ENCODE measurements at regions not wholly inside any gene's neighbourhood (a gene's known extent, or its start where the extent isn't known, plus 50 kb on each side); places are given as distances from the start of the nearest gene placed in this dataset.
"Not testable (repeated sequence)": the region's sequence is repeated elsewhere in the genome, so short reads cannot be mapped to it uniquely, and the experiment has no call there.

GRCh38 chr7:115822801-115823200 lies 207.8 kb downstream of the TFEC start:
- Mint-ChIP-seq H3K4me1 (no peaks in the 10 kb centered on the region), H3K4me3 (no peak overlapping the region), H3K27me3 (no peaks in the 10 kb centered on the region), H3K27ac (no peak overlapping the region), H3K9me3 (no peaks in the 10 kb centered on the region), H3K36me3 (no peaks in the 10 kb centered on the region)
- CTCF ChIA-PET: no interaction called here
- DNase-seq: no peak

- Mint-ChIP-seq H3K27ac (no peak overlapping the region), H3K9me3 (no peaks in the 10 kb centered on the region), H3K4me3 (no peak overlapping the region), H3K4me1 (no peaks in the 10 kb centered on the region), H3K27me3 (no peaks in the 10 kb centered on the region), H3K36me3 (no peaks in the 10 kb centered on the region)
- CTCF ChIA-PET: no interaction called here
- no peak for DNase-seq
Measured at GRCh38 chr7:115822380-115822779, 208.2 kb downstream of the TFEC start.

- Mint-ChIP-seq H3K27ac (no peak overlapping the region), H3K4me3 (no peak overlapping the region), H3K9me3 (no peaks in the 10 kb centered on the region), H3K27me3 (no peaks in the 10 kb centered on the region), H3K4me1 (no peaks in the 10 kb centered on the region), H3K36me3 (no peaks in the 10 kb centered on the region)
- CTCF ChIA-PET: no interaction called here
- DNase-seq: no peak
Measured at GRCh38 chr7:115816318-115816974, 214.1 kb downstream of the TFEC start.

DNA sequence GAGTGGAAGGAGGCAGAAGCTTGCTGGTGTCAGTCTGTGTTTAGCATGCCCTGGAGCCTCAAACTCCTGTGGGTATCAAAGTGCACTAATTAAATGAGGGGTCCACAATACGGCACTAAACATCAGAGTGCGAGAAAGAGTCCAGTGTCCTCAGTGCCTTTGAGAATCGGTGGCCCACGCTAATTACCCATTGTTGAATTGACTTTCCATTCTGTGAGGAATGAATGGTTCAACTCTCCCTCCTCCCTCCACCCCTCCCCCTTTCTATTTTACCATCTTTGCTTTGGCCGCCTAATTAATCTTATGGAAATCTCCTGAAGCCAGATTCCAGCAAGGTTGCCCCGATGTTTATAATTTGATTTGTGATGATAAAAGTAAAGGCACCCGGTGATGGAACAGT lies 217.8 kb downstream of the TFEC start:
- CTCF ChIA-PET: no interaction called here
- H3K27me3 Mint-ChIP-seq: no peaks in the 10 kb centered on the region
- H3K36me3 Mint-ChIP-seq: no peaks in the 10 kb centered on the region

GRCh38 chr7:115805458-115805857 lies 225.1 kb downstream of the TFEC start:
- no peak for DNase-seq
- Mint-ChIP-seq H3K4me3 (no peak overlapping the region), H3K4me1 (no peaks in the 10 kb centered on the region), H3K27ac (no peak overlapping the region), H3K9me3 (no peaks in the 10 kb centered on the region), H3K27me3 (no peaks in the 10 kb centered on the region), H3K36me3 (no peaks in the 10 kb centered on the region)
- CTCF ChIA-PET: no interaction called here

More for the DNA sequence above, 217.8 kb downstream of the TFEC start:
- Mint-ChIP-seq H3K4me3 (no peak overlapping the region), H3K9me3 (no peaks in the 10 kb centered on the region), H3K4me1 (no peaks in the 10 kb centered on the region), H3K27ac (no peak overlapping the region)
- no peak for DNase-seq

- Mint-ChIP-seq H3K4me1 (no peaks in the 10 kb centered on the region), H3K27ac (no peak overlapping the region), H3K36me3 (no peaks in the 10 kb centered on the region), H3K9me3 (no peaks in the 10 kb centered on the region), H3K4me3 (no peak overlapping the region), H3K27me3 (no peaks in the 10 kb centered on the region)
- CTCF ChIA-PET: no interaction called here
- DNase-seq: no peak
Measured at GRCh38 chr7:115802415-115802814, 228.1 kb downstream of the TFEC start.

- no peaks in the 10 kb centered on the region for H3K27me3 Mint-ChIP-seq
- H3K4me3 Mint-ChIP-seq: no peak overlapping the region
- no peaks in the 10 kb centered on the region for H3K9me3 Mint-ChIP-seq
- no peak for DNase-seq
- H3K4me1 Mint-ChIP-seq: no peaks in the 10 kb centered on the region
- H3K27ac Mint-ChIP-seq: no peak overlapping the region
- CTCF ChIA-PET: no interaction called here
- no peaks in the 10 kb centered on the region for H3K36me3 Mint-ChIP-seq
Measured at GRCh38 chr7:115799430-115799829, 231.1 kb downstream of the TFEC start.

- Mint-ChIP-seq H3K9me3 (no peaks in the 10 kb centered on the region), H3K36me3 (no peaks in the 10 kb centered on the region), H3K4me3 (no peak overlapping the region), H3K27me3 (no peaks in the 10 kb centered on the region), H3K27ac (no peak overlapping the region), H3K4me1 (no peaks in the 10 kb centered on the region)
- DNase-seq: no peak
- CTCF ChIA-PET: no interaction called here
Measured at GRCh38 chr7:115793958-115794702, 236.4 kb downstream of the TFEC start.

DNA sequence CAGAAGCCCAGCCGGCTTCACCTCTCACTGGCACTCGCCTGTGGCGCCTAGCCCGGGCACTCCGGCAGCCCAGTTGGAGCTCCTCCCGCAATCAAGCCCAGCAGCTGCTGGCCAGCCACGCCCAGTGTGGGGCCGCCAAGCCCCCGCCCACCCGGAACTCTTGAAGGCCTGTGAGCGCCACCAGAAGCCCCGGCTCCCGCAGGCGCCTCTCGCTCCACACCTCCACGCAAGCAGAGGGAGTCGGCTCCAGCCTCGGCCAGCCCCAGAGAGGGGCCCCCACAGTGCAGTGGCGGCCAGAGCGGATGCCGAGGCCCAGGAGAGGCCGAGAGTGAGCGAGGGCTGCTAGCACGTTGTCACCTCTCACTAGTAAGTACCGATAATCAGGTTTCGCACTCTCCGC lies 240.7 kb downstream of the TFEC start:
- CTCF ChIA-PET: no interaction called here
- Mint-ChIP-seq H3K27me3 (no peaks in the 10 kb centered on the region), H3K4me1 (no peaks in the 10 kb centered on the region), H3K36me3 (no peaks in the 10 kb centered on the region), H3K27ac (no peak overlapping the region), H3K9me3 (no peaks in the 10 kb centered on the region), H3K4me3 (no peak overlapping the region)
- no peak for DNase-seq

DNA sequence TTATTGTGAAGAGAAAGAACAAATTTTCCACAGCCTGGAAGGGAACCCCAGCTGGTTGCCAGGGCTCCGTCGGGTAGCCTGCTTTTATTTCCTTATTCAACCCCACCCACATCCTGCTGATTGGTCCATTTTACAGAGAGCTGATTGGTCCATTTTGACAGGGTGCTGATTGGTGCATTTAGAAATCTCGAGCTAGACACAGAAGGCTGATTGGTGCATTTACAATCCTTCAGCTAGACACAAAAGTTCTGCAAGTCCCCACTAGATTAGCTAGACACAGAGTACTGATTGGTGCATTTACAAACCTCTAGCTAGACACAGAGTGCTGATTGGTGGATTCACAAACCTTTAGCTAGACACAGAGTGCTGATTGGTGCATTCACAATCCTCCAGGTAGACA lies 241.1 kb downstream of the TFEC start:
- CTCF ChIA-PET, H3K4me1 Mint-ChIP-seq, H3K4me3 Mint-ChIP-seq, H3K27ac Mint-ChIP-seq, H3K27me3 Mint-ChIP-seq, H3K36me3 Mint-ChIP-seq, H3K9me3 Mint-ChIP-seq, DNase-seq: not testable (repeated sequence)

DNA sequence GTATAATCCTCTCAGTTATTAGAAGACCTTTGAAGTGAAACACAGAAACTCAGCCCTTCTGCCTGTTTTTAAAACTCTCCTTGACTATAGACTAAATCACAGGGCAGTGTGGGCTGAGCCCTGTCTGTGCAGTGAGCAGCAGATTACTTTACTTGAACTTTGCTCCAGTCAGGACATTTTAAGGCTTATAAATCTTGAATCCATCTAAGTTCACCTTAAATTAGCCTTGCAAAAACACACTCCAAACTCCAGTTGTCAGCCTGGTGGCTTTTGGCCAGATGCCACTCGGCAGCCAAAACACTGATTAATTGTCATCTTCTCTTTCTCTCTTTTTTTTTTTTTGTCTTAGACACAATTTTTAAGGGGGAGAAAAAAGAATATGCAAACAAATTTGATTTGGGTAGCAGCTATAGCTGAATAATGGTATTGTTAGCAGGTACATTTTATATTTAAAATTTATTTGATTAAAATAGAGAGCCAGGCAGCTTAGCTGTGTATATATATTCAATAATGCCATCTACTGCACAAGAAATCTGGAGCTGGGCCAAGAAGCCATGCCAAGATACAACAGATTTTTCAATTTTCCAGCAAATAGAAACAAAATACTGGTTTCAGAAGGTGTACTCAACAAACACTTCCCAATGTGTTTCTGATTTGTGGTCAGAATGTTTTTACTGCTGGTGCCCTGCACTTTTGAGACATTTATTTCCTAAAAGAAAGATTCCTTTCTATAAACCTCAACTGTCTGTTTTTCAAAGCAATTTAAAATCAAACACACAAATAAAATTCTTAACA lies 247.7 kb downstream of the TFEC start:
- Mint-ChIP-seq H3K4me3 (no peak overlapping the region), H3K36me3 (no peaks in the 10 kb centered on the region), H3K4me1 (no peaks in the 10 kb centered on the region), H3K9me3 (no peaks in the 10 kb centered on the region), H3K27ac (no peak overlapping the region), H3K27me3 (no peaks in the 10 kb centered on the region)
- DNase-seq: no peak
- CTCF ChIA-PET: no interaction called here

DNA sequence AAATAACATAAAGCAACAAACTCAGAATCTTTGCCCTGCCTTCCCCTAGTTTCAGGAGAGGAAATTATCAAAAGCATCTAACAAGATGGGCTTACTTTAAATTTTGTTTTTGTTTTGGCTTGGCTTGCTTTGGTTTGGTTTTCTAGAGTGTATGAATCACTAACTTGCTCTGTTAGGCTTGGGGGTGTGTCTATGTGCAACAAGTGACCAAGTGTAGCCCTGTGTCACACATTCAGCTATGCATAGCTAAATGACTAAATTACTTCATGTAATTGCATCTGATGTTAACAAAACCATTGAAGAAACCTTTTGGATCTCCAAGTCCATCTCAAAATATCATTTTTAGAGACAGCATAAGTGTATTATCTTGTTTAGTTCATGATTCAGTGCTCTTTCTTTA lies 251.0 kb downstream of the TFEC start:
- no peaks in the 10 kb centered on the region for H3K36me3 Mint-ChIP-seq
- no peaks in the 10 kb centered on the region for H3K27me3 Mint-ChIP-seq
- H3K4me3 Mint-ChIP-seq: no peak overlapping the region
- no peaks in the 10 kb centered on the region for H3K4me1 Mint-ChIP-seq
- DNase-seq: no peak
- H3K27ac Mint-ChIP-seq: no peak overlapping the region
- CTCF ChIA-PET: no interaction called here
- H3K9me3 Mint-ChIP-seq: no peaks in the 10 kb centered on the region

GRCh38 chr7:115775981-115776380 lies 254.6 kb downstream of the TFEC start:
- H3K36me3 Mint-ChIP-seq: no peaks in the 10 kb centered on the region
- H3K4me1 Mint-ChIP-seq: no peaks in the 10 kb centered on the region
- no peak overlapping the region for H3K4me3 Mint-ChIP-seq
- CTCF ChIA-PET: no interaction called here
- no peaks in the 10 kb centered on the region for H3K9me3 Mint-ChIP-seq
- H3K27ac Mint-ChIP-seq: no peak overlapping the region
- no peaks in the 10 kb centered on the region for H3K27me3 Mint-ChIP-seq
- no peak for DNase-seq

- Mint-ChIP-seq H3K36me3 (no peaks in the 10 kb centered on the region), H3K27me3 (no peaks in the 10 kb centered on the region), H3K27ac (no peak overlapping the region), H3K4me1 (no peaks in the 10 kb centered on the region), H3K4me3 (no peak overlapping the region), H3K9me3 (no peaks in the 10 kb centered on the region)
- no peak for DNase-seq
- CTCF ChIA-PET: no interaction called here
Measured at GRCh38 chr7:115763347-115763746, 267.2 kb downstream of the TFEC start.

GRCh38 chr7:115758025-115758424 lies 272.5 kb downstream of the TFEC start:
- H3K9me3 Mint-ChIP-seq: no peaks in the 10 kb centered on the region
- CTCF ChIA-PET: no interaction called here
- no peak for DNase-seq
- no peaks in the 10 kb centered on the region for H3K27me3 Mint-ChIP-seq
- H3K36me3 Mint-ChIP-seq: no peaks in the 10 kb centered on the region
- no peak overlapping the region for H3K4me3 Mint-ChIP-seq
- H3K4me1 Mint-ChIP-seq: no peaks in the 10 kb centered on the region
- H3K27ac Mint-ChIP-seq: no peak overlapping the region

Measured in activated naive CD4-positive, alpha-beta T cell treated with anti-CD3 and anti-CD28 coated beads, Interleukin-2, amount 10 ng/mL, durations not matched to agents 7 days and 5 days (primary cell).